IPS-NIHi11 (cell line): ENCODE measurements at regions not wholly inside any gene's neighbourhood (a gene's known extent, or its start where the extent isn't known, plus 50 kb on each side); places are given as distances from the start of the nearest gene placed in this dataset.
"Not testable (repeated sequence)": the region's sequence is repeated elsewhere in the genome, so short reads cannot be mapped to it uniquely, and the experiment has no call there.

Source experiments
- DNase-seq: peaks from one replicate; pipeline ENCODE4 v3.0.0; 2012; ENCODE audit warnings: mixed read lengths, low spot score

- DNase-seq = no peak
Measured at GRCh38 chr16:52309446-52310416, 237.2 kb downstream of the TOX3 start.

GRCh38 chr16:52308051-52308450 is 238.9 kb downstream of the TOX3 start:
- no peak for DNase-seq

- DNase-seq = no peak
Measured at GRCh38 chr16:52301026-52301425, 245.9 kb downstream of the TOX3 start.

- no peak for DNase-seq
Measured at GRCh38 chr16:52298769-52299168, 248.2 kb downstream of the TOX3 start.

GRCh38 chr16:52296706-52297315 is 250.1 kb downstream of the TOX3 start:
- DNase-seq = not testable (repeated sequence)

- DNase-seq = no peak
Measured at GRCh38 chr16:52296076-52296475, 250.9 kb downstream of the TOX3 start.

GRCh38 chr16:52294660-52295059 is 252.3 kb downstream of the TOX3 start:
- no peak for DNase-seq

- no peak for DNase-seq
Measured at GRCh38 chr16:52293204-52293603, 253.7 kb downstream of the TOX3 start.

- no peak for DNase-seq
Measured at GRCh38 chr16:52283584-52284375, 263.2 kb downstream of the TOX3 start.

- no peak for DNase-seq
Measured at GRCh38 chr16:52283018-52283417, 263.9 kb downstream of the TOX3 start.

- no peak for DNase-seq
Measured at GRCh38 chr16:52280086-52280485, 266.9 kb downstream of the TOX3 start.

GRCh38 chr16:52271088-52271750 is 275.7 kb downstream of the TOX3 start:
- peak; percentile 25 for DNase-seq

GRCh38 chr16:52265446-52265861 is 281.5 kb downstream of the TOX3 start:
- DNase-seq = peak; percentile 29

- no peak for DNase-seq
Measured at GRCh38 chr16:52257534-52257933, 289.4 kb downstream of the TOX3 start.

- no peak for DNase-seq
Measured at GRCh38 chr16:52256310-52257078, 290.4 kb downstream of the TOX3 start.

- DNase-seq = no peak
Measured at GRCh38 chr16:52254746-52255145, 292.2 kb downstream of the TOX3 start.

GRCh38 chr16:52252680-52253079 is 294.3 kb downstream of the TOX3 start:
- DNase-seq = no peak

GRCh38 chr16:52251495-52251894 is 295.4 kb downstream of the TOX3 start:
- no peak for DNase-seq

- no peak for DNase-seq
Measured at GRCh38 chr16:52247737-52248136, 299.2 kb downstream of the TOX3 start.

GRCh38 chr16:52238710-52239109 is 308.2 kb downstream of the TOX3 start:
- DNase-seq = no peak

GRCh38 chr16:52237823-52238222 is 309.1 kb downstream of the TOX3 start:
- no peak for DNase-seq
